ENCODE measurements at regions not wholly inside any gene's neighbourhood (a gene's known extent, or its start where the extent isn't known, plus 50 kb on each side); places are given as distances from the start of the nearest gene placed in this dataset.
"Not testable (repeated sequence)": the region's sequence is repeated elsewhere in the genome, so short reads cannot be mapped to it uniquely, and the experiment has no call there.

DNA sequence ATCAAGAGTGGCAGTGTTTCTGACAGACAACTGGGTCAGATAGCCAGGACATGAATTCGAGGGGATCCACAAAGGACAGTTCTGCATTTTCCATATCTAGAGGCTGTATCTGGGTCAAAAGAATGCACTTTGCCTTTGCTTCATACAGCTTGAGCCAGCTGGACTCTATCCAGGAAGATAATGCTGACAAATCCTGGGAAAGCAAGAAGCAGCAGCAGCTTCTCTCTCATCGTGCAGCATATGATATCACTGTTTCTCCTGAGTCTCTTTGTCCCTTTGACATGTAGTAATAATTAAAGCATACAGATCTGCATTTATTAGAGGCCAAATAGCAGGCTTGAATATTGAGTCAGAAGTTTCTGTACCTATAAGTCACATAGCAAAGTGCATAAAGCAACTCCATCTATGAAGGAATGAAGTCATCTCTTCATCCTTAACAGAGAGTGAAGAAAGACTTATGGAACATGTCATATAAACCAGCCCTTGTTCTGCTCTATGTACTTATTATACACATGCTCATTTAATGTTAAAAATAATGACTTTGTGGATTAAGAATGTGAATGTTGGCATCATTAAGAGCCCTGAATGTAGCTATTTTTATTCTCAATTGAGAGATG, 236.8 kb upstream of the GBE1 start:
- DNase-seq = no peak

DNA sequence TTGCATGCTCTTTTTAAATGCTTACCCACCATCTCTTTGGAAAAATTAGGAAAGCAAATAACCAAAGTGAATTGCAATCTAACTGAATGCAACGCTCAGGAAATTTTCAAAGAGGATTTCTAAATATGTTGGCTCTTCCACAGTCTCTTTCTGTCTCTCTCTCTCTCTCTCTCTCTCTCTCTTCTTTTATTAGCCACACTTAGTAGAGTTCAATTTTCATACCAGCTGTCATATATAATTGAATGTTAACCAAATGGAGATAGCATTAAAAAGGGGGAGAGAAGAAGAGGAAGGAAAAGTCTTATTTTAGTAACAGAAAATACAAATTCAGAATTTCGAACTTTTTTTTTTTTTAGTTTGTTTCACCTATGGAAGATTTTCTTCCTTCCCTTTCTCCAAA, 235.9 kb upstream of the GBE1 start:
- DNase-seq = no peak

DNA sequence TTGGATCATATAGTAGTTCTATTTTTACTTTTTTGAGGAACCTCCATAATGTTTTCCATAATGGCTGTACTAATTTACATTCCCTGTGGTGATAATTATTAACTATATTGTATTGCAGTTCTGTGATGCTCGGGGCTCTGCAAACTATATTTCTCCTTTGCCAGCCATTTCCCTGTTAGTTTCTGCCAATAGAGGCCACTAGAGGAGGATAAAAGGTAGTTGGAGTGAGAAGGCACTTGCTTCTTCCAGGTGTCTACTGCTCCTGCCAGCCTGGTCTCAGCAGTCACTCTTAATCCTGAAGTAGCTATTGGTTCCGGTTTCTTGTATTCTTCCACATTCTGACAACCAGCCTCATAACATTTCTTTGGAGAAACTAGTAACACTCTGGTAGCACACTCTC, 233.9 kb upstream of the GBE1 start:
- no peak for DNase-seq

DNA sequence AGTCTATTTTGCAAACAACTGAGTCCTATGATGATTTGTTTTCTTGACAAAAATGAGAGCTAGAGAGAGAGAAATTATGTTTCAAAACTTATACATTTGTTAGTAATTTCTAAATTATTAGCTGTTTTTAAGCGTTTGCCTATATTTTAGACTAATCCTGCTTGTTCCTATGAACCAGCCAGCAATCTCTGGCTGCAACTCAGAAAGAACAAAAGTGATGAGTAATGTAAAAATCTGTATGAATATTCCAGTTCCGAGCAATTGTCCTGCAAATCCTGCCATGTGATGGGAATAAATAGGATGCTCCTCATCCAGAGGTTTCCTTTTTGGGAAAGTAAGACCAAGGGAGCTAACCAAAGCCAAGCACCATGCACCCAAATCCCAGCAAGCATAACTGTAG, 228.3 kb upstream of the GBE1 start:
- DNase-seq = no peak

DNA sequence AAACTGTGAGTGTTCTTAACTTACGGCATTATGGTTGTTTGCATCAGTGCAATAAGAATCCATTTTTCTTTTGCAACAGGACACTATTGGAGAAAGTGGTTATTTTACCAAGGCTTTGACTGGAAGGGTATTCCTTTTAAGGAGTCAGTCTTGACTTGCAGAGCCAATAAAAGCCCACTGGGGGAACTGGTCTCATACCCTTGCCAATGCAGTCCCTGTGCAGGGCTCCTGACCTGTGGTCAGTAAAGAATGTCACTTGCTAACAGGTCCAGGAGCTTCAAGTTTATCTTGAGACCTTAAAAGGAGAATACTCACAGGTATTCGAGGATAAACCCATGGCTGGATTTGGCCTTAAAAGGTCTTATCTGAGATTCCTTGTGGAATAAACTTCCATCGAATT, 227.8 kb upstream of the GBE1 start:
- no peak for DNase-seq

DNA sequence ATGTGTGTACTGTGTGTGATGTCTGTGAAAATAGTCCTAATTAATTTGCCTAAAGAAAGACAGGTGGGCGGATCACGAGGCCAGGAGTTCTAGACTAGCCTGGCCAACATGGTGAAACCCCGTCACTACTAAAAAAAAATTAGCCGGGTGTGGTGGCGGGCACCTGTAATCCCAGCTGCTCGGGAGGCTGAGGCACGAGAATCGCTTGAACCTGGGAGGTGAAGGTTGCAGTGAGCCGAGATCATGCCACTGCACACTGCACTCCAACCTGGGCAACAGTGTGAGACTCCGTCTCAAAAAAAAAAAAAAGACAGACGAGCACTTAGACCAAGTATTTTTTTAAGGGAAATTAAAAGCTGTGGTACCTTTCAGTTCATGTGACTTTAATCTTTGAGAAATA, 226.0 kb upstream of the GBE1 start:
- not testable (repeated sequence) for DNase-seq

DNA sequence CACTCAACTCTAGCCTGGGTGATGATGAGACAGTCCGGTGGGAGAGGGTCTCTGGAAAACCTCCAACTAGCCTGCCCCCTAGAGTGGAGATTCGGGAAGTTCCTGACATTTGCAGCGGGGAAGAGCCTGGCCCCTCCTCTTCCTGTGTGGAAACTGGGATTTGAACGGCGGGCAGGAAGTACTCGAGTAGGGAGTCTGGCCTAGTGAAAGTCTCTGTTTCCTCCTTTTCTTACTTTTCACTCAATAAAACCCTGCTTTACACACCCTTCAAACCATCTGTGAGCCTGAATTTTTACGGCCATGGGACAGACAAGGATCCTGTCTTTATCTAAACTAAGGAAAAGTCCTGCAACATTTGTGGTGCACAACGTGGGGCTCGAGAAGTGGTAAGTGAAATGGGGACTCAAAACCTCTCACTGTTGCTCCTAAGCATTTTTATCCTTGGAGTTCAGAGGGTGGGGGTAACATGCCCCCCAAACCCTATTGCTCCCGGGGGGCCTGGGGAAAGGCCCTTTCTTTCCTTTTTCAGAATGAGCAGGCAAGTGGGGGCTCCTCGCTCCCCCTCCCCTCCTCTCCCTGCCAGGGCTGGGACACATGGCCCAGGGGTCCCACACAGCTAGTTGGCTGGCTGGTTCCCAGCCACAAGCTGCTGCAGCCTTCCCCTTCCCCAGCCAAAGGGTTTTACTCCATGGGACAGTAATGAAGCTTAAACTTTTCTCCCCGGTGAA, 224.7 kb upstream of the GBE1 start:
- no peak for DNase-seq

DNA sequence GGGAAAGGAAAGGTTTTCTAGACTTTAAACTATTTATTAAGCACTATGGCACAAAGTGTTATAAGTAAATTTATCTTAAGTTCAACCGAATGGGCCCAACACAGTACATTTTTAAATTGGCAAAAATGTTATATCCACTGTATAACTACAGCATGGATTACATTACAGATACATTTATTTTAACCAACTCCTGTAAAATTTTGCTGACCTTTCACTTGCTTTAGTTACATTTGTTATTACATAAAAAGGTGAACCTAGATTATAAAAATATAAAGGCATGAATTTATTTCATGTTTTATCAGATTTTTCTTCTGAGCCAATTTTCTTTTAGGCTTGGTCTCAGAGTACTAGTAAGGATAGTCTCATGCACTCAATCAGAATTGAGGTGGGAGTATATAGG, 221.9 kb upstream of the GBE1 start:
- no peak for DNase-seq

DNA sequence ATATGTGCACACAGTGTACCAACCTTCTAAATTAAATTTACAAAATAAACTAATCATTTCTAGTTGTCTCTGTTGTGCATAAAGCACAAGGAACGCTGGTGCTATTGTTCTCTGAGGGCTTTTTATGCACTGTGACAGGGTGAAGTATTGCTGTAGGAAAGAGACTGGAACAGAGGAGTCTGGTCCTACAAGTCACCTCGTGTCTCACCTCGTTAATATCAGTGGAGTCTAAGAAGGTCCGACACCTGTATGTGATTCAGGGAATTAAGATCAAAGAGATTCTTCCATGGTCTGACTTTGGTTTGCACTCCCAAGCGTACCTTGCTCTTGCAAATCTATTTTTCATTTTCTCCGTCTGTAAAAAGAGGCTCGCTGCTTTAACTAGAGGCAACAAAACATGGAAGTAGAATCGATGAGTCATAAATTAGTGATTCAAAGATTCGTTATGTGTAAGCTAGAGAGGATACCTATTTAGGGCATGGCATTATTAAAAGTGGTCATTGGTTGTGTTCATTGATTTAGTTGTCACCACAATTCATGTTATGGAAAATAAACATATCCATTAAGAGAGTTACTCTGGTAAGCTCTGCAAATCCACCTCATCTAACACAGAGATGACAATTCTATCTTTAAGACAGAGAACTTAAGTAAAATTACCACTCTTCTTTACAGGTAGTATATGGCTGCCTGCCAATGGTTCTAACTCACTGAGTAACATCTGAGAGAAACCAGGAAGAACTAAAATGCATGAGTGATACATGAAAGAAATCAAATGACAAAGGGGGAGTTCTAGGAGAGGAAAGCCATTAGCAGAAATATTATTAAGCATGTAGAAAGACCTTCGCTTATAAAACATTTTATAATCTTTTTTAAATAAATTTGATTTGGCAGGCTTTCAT, 219.4 kb upstream of the GBE1 start:
- no peak for DNase-seq

DNA sequence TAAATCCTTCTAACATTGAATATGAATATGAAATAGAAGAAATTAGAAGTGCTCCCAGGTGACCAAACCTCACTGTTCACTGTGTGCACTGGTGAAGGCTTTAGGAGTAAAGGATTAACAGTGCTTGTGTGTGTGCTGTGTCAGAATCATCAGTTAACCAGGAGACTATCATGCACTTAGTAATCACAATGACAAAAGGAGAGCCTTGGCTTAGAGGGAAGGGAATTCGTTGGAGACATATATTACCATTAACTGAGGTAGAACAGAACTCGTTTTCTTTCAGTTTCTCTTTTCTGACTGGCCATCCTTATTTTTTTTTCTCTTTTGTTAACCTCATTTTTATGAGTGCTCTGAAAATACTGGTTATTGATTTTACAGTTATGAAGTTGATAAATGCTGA, 213.3 kb upstream of the GBE1 start:
- DNase-seq = no peak

DNA sequence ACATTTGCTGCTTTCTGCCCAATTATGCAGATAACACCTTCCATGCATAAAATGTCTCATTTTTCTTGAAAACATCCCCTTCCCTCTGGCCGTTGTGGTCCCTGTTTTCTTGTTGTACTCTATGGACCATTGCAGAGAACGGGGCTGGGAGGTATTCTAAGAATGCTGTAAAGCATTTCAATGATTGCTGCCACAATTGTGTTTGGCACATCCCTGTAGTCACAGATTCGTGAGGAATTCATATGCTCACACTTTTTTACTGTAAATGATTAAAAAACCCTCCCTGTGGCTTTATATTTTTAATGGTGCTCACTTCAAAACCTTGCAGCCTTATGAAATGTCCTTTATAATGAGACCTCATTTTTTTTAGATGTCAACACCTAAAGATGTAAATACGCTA, 207.2 kb upstream of the GBE1 start:
- no peak for DNase-seq

DNA sequence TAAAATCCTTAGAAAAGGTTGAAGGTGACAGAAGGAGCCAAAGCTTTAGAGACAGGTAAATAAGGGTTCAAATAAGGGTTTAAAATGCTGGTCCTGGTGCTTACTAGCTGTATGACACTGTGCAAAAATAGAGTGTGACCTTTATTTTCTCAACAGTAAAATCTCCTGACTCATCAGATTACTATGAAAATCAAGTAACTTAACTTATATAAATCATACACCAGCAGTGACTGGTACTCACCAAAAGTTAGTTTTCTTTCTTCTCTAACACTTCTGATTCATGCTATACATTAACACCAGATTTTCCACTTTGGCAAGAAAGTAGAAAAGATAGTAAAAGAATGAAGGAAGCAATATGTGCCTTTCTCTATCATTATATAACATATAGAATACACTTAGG, 205.9 kb upstream of the GBE1 start:
- no peak for DNase-seq

DNA sequence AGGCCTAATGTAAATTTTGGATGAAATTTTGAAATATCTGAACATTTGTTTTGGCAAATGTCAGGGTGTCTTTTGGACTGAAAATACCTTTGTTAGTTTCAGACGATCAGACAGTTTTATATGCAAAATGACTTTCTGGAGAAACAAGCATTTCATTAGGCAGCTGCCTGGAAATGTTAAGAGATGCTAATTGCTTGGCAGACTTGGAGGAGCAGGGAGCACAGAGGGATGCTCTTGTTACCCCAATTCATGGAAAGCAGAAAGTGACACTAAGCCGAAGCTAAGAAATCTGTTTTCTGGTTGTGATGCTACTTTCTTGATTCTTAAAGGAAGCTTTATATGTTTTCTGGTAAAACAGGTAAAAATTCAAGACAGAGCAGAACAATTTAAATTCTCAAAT, 204.3 kb upstream of the GBE1 start:
- DNase-seq = no peak

DNA sequence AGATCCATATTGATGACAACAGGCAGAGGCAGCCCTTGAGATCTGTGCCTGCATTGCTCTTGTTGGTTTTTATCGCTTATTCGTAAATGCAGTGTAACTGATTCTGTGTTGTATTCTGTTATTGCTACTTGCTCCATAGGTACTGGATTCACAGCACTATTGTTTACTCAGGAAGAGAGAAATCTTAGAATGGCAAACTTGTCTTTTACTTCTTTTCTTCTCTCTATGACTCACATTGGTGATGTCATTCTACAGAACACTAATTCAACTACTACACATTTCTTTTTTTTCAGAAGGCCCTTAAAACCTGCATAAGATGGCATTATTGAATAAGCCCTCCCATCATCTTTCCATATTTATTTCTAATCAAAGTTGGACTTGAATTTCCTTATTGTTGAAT, 201.0 kb upstream of the GBE1 start:
- no peak for DNase-seq

DNA sequence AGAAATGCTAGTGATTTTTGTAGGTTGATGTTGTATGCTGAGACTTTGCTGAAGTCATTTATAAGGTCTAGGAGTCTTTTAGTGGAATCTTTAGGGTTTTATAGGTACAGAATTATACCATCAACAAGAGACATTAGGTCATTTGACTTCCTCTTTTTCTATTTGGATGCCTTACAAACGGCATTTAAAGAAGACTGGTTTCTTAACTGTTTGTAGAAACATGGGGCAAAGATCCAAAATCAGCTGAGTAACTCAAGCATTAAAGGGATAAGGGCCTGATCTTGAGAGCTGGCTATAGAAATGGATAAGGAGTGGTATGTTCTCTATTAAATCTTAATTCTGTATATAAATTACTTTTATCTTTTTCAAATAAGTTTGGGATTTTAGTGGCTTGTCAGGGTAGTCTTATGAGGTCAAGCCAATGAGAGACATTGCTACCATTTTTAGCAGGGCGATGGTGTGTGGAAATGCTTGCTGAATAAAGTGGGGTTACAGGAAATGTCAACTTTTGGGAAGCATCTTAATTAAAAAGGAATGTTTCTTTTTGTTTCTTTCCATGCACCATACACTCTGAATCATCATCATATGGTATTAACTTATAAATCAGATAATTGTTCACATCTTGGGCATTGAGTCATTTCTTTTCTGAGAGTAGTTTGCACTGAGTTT, 197.7 kb upstream of the GBE1 start:
- no peak for DNase-seq

DNA sequence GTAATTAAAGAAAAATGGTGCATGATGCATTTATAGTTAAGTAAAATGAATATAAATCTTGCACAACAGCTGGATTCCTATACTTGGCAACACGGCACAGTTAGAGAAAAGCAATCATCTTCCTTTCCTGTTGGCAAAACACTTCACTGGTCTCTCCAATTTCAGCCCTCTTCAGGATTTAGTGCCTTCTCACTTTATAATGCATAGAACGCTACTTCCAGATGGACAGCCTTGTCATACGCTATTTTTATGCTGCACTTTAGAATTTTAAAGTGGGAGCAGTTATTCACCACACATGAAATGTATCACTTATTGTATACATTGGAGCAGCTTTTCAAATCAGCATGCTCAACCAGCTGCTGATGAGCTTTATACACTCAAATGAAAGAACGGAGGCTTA, 194.4 kb upstream of the GBE1 start:
- DNase-seq = no peak

DNA sequence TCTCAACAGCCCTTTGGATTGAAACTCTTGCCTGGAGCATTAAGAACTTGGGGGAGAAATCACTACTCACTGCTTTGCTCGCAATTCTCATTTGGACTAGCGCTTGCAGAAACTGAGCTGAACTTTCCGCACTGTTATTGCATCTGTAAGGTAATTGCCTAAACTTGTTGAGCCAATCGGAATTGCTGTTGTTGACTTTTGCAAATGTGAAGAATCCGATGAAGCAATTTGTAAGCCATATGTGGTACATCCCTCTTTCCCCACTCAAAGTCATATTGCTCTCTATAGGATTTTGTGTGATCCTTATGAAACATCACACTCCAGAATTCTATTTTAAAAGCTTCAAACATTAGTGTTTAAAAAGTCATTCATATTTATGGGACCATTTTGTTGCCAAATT, 191.7 kb upstream of the GBE1 start:
- no peak for DNase-seq

DNA sequence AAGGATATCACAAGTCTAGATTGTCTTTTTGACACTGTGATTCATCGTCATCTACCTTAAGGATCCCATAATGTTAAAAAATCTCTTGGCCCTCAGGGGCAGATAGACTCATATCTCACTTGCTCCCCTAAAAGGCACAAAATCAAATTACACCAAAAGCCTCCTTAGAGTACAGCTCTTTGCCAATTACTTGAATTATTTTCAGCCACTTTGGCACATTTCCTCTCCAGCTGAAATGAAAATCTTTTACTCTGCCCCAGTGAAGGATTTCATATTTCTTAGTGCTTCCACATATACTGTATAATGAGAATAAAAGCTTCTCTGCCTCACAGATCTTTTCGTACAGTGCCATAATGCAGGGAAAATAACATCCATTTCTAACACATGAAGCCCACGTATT, 190.7 kb upstream of the GBE1 start:
- DNase-seq = no peak

DNA sequence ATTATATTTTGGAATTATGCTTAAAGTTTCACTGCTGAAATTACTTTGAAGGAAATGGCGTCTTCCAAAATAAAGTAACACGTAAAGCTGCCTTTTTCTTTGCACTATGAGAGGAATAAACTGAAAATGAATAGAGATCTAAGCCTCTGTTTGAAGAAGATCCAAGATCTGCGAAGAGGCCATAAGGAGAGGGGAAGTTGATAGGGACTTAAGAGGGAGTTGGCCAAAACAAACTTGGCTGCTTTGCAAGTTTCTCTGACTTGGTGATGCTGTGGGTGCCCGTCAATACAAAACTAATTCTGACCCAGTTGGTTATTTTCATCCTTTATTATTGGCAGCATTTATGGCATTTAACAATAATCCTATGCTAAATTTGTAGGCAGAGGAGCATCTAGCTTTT, 190.2 kb upstream of the GBE1 start:
- DNase-seq = no peak

DNA sequence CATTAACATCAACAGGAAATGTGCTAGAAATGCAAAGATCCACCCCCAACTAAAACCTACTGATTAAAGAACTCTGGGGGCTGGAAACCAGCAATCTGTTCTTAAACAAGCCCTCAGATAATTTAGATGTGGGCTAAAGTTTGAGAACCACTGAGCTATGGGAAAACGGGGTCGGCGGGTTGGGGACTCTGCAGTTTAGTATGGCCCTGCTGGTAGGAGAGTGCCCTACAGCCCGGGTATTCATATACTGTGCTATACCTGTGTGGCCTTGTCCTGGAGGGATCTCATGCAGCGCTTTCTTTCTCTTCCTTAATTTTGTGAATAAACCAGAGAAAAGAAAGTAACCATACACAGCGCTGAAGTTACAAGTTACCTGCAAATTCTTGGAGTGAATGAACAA, 189.7 kb upstream of the GBE1 start:
- DNase-seq = no peak

DNA sequence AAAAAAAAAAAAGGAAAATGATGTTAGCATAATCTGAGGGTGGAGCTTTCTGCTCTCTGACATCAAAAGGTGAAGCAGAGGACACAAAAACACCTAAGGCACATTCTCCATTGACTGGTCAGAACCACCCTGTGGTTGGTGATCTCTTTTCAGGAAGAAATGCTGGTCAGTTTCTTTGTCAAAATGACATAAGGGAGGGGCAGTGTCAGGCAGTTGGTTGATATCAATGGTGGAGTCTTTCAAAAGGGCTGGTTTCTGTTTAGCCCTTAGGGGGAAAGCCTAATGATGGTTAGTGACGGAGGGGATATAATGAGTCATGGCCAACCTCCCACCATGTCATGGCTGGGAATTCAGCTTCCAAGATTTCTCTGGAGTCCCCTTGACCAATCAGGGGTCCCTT, 185.9 kb upstream of the GBE1 start:
- no peak for DNase-seq

DNA sequence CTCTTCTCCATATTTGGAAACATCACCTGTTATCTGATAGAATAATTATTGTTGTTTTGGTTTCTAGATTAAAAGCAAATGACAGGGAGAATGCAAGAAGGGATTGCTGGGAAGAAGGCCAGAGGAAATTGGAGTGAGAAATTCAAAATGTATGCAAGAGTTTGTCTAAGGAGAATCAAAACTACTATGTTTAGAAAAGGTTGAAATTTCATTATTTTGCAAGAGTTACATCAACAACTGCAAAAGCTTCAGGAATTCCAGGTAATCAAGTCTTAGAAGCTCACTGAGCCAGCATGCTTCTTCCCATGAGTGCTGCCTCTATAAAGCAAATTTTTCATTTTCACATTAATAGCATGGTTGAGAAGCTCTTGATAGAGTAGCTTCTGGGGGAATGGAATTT, 177.2 kb upstream of the GBE1 start:
- no peak for DNase-seq

DNA sequence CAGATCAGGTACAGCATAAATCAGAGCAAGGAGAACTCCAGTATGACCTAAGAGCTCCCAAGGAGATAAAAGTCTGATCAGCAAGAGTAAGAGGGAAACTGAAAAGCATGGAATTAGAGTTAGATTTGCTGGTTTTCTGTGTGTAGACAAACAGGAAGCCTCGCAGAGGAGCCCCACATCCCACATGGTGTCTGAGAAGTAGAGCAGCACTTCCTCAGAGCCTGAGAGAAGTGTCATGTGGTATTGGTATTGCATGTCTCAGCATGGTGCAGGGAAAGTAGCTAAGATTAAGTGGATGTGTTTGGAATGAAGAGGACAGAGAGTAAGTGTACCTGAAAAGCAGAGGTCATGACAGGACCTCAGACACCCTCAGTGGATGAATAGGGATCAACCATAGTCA, 175.4 kb upstream of the GBE1 start:
- DNase-seq = no peak

DNA sequence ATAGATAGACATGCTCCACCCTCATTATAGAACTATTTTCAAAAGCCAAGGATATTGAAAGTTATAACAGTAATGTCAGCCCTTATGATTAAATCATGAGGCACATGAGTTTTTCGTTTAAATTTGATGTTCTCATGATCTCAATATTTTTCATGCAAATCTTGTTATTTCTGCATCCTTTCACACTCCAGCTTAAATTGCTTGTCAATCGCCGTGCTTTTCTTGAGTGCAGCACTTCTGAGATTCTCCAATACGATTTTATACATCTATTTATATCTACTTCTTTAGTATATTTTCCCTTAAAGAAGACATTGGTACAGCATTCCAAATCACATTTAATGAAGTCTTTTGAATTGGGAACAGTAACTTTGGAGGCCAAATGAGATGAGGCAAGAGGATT, 171.2 kb upstream of the GBE1 start:
- DNase-seq = no peak

All from NCI-H524 treated with DMSO at 0.1 percent for 48 hours (cell line).